Activated CD4-positive, CD25-positive, alpha-beta regulatory T cell (primary cell): ENCODE measurements at regions not wholly inside any gene's neighbourhood (a gene's known extent, or its start where the extent isn't known, plus 50 kb on each side); places are given as distances from the start of the nearest gene placed in this dataset.
"Not testable (repeated sequence)": the region's sequence is repeated elsewhere in the genome, so short reads cannot be mapped to it uniquely, and the experiment has no call there.

Experiments used
- DNase-seq, 4 experiments: peaks; one replicate each; lab custom pipeline; 2025; lab: John Stamatoyannopoulos, UW

DNA sequence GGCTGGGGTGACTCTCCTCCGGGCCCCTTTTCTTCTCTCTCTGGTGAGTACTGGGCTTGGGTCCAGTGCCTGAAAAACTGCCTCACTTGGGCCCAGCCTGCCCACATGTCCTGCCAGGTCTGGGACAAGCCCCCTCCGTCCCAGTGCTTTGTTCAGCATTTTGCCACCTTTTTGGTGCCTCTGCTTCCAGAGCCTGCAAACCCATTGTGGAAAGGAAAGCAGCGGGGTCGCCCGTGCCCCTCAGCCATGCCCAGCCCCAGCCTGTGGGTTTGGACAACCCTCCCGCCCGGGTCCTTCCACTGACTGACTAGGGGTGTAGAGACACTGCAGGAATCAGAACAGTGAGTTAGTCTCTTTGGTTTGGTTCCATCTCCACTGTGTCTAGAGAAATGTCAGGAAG is 140.7 kb upstream of the ALKAL2 start:
- no peak for DNase-seq

DNA sequence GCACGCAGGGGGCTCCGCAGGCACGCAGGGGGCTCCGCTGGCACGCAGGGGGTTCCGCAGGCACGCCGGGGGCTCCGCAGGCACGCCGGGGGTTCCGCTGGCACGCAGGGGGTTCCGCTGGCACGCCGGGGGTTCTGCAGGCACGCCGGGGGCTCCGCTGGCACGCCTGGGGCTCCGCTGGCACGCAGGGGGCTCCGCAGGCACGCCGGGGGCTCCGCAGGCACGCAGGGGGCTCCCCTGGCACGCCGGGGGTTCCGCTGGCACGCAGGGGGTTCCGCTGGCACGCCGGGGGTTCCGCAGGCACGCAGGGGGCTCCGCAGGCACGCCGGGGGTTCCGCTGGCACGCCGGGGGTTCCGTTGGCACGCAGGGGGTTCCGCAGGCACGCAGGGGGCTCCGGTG is 138.8 kb upstream of the ALKAL2 start:
- DNase-seq = not testable (repeated sequence)

DNA sequence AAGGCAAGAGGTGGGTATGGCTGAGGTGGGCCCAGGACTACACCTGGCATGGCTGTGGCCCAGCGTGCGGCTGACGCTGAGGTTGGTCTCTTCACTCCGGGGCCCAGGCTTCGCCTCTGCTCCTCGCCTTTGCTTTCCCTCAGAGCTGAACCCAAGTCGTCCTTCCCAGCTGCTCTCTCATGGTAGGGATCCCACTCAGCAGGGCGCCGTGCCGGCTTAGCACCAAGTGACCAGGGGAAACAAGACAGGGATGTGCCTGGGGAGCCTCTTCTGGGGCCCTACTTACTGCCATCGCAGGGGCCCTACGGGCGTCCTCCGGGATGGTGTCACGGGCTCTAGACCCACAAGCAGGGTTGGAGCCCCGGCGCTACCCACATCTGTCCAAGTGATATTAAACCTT is 138.1 kb upstream of the ALKAL2 start:
- no peak for DNase-seq

DNA sequence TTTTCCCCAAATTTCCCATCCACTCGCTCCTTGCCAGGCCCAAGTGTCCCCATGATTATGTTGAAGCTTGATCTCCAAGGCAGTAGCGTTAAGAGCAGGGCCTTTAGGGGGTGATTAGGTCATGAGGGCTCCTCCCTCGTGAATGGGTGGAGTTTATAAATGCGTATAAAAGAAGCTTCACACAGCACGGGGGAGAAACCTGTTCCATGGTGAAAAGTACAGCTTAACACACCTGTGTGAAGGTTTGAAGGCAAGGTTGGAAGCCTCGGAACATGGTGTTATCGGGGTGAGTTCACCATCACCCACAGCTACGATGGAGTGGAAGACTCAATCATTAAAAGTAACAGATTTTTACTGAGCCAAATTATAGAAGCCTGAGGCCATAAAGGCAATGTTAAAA is 137.4 kb upstream of the ALKAL2 start:
- DNase-seq = no peak

DNA sequence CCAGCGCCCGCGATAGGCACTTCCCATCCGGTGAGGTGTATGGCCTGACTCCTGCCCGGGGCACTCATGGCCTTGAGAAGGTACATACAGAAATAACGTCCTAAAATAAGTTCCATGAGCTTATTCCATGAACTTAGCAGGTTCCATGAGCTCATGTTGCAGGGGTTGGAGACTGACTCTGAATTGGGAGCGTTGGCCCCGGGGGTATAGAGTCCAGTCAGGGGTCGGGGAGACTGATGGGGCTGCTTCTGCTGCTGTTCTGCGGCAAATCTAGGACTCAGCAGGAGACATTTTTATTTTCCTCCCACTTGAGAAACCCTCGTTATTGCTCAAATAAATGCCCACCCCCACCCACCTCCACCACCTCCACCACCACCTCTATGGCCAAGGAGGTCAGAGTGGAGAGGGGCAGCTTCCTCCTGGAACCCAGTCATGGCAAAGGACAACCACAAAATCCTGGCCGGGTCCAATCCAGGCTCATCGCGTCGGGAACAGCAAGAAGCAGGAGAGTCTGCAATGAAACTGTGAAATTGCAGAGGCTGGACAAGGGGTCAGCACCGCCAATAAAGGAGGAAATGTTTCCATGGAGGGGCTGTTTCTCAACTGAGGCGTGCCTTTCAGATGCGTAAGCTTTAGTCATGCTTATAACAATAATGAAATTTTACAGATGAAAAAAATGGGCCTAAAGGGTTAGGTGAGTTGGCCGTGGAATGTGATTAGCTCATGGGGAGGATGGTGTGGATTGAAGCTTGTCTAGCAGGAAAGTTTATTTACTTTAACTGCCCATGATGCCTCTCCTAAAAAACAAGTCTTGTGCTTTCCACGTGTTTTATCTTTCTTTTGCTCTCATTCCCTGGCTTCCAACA is 136.6 kb upstream of the ALKAL2 start:
- no peak for DNase-seq

DNA sequence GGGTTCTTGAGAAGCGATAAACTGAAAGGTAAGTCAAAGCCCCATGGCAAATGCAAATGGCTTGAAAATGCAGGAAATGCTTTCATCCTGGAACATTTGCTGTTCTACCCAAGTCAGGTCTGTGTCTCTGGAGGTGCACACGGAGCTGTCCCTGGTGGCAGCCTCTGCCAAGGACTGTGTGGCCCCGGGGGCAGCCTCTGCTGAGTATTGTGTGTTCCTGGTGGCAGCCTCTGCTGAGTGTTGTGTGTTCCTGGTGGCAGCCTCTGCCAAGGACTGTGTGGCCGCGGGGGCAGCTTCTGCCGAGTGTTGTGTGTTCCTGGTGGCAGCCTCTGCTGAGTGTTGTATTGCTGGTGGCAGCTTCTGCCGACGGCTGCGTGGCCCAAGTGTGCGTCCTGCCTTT is 135.6 kb upstream of the ALKAL2 start:
- no peak for DNase-seq

DNA sequence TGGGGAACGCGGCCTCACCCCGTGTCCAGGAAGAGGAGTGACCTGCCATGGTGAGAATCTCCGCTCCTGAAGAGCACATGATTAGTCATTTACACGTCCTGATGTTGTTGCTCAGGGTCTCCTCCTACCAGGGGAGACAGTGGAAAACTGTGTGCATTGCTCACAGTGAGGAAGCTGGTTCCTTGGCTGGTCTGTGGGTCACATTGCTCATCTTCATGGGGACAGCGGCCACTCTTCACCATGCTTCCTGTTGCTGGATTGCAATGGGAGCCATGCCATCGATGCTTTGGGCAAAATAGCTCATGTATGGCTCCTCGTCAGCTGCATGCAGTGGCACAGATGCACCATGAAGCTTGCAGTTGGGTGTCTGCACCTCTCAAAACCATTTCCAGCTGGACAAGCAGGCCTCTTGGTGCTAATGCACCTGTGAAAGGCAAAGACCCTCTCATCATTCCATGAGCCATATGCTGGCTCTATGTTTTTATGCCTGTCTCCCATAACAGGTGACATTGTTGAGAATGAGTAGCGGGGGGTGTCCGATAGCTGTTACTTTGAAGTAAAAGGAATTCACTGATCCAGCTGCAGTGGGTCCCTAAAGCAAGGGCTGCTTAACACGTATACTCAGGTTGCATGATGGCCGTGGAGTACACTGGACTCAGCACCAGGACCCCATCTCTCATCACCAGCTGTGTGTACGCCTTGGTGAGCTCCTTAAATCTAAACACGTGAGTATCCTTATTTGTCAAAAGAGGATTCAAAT is 135.0 kb upstream of the ALKAL2 start:
- no peak for DNase-seq

DNA sequence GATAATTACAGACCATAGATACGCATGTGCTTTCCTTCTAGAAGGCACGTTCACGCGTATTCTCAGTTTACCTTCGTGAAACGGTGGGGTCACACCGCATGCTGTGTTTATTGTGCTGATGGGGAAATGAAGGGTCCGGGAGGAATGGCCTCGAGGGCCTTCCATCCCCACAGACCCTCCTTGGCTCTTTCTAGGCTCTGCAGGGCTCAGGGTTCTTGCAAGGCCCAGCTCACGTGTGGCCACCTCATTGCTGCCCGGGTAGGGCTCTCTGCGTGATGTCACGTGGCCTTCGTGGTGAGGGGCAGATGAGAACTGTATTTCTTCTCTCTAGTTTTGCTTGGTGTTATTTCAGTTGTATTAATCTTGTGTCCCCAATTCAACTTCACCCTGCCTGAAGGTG is 133.5 kb upstream of the ALKAL2 start:
- DNase-seq = no peak

DNA sequence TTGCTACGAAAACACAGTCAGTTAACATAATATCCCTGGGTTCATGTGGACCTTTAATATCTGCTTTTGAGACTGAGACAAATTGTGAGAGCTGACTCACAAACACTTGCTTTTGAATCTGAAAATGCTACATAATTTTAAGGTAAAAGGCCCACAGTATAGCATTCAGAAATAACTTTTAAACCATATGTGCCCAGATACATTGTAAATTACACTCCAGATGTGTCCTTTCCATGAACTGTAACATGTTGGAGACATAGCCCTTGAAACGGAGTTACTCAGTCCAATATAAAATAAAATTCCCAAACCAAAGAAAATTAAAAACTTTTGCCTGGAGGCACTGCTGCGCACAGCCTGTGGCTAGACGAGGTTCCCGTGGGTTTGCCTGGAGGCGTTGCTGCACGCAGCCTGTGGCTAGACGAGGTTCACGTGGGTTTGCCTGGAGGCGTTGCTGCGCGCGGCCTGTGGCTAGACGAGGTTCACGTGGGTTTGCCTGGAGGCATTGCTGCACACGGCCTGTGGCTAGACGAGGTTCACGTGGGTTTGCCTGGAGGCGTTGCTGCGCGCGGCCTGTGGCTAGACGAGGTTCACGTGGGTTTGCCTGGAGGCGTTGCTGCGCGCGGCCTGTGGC is 131.9 kb upstream of the ALKAL2 start:
- no peak for DNase-seq

DNA sequence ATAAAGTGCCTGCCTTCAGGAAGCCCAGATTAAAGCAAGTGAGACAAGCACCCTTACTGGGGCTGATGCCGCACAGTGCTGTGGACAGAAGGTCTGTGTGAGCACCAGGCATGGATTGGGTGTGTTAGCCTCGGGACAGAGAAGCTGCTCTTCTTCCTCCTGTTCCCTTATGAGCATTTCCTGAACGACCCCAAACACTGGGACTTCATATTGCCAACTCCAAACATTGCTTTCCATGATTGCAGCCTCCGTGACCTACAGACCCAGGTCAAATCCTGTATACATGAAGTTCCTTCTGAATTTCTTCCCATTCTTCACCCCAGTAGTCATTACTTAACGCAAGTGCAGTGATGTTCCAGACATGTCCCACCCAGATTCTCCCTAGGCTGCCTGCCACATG is 129.8 kb upstream of the ALKAL2 start:
- DNase-seq = no peak

DNA sequence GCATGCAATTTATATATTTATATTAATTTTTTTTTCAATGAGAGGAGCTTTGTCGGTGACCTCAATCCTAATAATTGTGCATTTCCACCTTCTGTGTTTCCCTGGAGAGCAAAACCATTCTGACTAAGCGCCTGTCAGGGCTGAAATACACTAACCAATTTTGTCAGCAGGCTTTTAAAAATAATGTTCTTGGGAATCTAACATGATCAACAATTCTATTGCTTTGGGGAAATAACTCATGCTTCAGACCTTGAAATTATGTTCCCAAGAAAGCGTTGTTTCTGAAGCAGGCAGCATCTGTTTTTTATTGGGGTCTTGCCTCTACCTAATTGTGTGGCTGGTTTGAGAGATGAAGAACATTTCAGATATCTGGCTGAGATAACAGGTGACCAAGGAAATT is 129.1 kb upstream of the ALKAL2 start:
- DNase-seq = no peak

DNA sequence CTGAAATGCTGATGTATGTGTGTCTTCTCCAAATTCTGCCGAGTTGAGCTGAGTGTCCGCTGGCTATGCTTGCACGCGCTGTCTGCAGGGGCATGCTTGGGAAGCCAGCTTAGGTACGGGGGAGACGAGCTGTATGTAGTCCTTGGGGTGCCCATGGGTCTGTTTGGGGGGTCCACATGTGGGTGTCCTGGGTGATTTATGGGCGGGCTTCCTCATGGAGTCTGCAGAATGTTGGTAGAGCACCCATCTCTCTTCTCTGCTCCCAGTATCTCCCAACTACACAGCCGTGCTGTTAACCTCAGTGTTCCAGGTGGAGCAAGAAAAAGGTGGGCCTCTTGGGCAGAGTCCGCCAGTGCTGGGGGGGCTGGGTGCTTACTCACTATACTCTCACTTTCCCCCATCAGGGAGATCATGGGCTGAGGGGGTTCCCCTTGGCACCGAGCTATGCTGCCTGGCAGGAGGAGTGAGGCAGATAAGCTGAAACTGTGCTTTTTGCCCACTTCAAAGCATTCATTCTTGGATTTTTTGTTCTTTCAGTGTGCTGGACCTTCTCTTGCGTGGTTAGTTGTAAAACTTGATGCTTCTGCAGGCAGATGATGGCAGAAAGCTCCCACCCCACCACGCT is 128.2 kb upstream of the ALKAL2 start:
- no peak for DNase-seq

DNA sequence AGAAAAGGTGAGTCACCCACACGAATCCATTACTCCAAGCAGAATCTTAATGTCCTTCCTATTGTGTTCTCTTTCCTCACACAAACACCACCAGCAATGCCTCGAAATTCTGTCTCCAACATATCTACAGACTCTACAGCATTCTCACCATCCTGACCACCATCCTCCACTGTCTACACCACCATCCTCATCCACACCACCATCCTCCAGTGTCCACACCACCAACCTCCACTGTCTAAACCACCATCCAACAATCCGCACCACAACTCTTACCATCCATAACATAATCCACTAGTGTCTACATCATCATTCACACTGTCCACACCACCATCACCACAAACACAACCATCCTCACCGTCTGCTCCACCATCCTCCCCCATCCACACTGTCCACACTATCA is 121.6 kb upstream of the ALKAL2 start:
- DNase-seq = no peak

DNA sequence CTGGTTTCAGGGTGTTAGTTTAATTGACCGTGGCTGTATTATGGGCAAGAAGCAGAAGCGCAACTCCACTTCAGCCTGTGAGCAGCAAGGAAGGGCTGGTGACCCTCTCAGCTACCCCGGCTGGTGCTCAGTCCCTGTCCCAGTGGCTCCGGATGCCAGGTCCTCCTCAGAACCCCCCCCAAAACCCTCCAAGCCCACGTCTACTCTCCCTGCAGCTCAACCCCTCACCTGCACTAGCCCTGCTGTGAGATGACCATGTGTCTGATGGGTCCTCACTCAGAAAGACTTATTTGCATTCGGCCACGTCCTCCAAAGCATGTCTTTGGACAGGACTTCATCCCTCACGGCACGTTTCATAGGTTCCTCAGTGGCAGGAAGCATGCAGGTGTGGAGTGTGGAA is 119.7 kb upstream of the ALKAL2 start:
- no peak for DNase-seq

DNA sequence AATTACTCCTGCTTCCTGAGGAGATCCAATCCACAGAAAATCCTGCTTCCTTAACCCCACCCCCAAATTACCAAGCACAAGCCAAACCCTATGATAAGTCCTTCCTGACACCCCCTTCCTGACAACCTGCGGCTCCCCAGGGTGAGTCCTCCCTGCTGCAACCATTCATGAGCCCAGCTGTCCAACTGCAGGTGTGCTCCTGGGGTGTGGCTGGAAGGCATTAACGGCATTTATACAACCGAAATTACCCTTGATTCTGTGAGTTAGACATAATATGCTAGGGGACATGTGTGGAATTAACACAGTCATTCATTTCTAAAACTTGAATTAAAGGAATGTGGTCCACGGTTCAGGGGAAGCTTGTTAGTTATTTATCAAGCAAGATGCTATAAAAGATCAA is 119.0 kb upstream of the ALKAL2 start:
- no peak for DNase-seq

DNA sequence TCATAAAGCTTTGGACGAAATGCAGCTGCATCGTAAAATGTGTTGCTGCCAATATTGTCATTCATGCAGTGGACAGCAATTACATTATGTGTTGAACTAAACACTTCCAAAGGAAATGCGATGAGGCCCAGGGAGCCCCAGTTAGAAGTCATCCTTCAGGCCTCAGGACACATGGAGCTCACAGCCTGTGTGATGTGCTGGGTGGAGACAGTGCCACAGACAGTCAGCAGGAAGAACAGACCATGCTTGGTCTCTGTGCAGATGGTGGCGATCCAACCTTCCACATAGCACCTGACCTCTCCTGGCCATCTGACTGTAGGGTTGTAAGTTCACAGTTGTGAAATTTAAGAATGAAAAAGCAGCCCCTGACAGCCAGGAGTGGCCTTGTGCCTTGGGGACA is 118.3 kb upstream of the ALKAL2 start:
- no peak for DNase-seq

DNA sequence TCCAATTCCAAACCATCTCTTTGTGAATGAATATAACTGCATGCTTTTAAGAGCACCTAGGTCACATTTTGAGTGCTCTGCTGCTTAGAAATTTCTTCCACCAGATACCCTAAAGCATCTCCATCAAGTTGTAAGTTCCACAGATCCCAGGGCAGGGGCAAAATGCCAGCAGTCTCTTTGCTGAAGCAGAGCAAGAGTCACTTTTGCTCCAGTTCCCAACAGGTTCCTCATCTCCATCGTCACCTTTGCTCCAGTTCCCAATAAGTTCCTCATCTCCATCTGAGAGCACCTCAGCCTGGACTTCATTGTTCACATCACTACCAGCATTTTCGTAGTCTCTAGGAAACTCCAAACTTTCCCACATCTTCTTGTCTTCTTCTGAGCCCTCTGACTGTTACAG is 116.7 kb upstream of the ALKAL2 start:
- no peak for DNase-seq

DNA sequence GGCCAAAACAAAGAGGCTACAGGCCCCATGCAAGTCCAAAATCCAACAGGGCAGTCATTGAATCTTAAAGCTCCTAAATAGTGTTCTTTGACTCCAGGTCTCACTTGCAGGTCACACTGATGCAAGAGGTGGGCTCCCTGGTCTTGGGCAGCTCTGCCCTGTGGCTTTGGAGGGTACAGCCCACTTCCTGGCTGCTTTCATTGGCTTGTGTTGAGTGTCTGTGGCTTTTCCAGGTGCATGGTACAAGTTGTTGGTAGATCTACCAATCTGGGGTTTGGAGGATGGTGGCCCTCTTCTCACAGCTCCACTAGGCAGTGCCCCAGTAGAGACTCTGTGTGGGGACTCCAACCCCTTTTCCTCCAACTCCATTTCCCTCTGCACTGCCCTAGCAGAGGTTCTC is 115.8 kb upstream of the ALKAL2 start:
- DNase-seq = no peak

DNA sequence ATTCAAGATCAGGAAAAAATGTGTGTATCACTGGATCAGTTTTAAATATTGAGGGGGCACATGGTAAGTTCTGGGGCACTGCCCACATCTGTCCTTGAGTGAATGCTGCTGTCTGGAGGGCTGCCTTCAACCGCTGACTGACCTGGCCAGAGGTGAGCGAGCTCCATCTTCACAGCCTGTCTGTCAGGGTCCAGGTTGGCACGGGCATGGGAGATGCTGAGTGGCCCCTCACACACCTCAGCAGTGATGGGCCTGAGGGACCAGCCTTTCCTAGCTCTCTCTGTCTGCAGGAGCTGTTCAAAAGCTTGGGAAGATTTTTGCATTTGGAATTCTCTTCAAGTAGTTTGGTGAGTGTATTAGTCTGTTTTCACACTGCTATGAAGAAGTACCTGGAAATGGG is 114.8 kb upstream of the ALKAL2 start:
- DNase-seq = no peak

DNA sequence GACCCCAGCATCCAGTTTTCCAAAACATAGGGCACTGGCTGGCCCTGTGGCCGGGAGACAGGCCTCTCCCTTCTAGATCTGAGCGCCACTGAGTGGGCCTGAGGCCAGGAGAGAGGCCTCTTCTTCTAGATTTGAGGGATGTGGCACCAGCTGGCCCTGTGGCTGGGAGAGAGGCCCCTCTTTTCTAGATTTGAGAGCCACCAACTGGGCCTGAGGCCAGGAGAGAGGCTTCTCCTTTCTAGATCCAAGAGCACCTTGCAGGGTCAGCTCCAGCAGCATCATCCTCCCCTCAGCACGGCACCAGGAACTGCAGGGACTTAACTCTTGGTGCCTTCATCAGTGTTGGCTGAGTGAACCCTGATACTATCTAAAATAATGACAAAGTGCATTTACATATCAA is 114.3 kb upstream of the ALKAL2 start:
- DNase-seq = no peak

DNA sequence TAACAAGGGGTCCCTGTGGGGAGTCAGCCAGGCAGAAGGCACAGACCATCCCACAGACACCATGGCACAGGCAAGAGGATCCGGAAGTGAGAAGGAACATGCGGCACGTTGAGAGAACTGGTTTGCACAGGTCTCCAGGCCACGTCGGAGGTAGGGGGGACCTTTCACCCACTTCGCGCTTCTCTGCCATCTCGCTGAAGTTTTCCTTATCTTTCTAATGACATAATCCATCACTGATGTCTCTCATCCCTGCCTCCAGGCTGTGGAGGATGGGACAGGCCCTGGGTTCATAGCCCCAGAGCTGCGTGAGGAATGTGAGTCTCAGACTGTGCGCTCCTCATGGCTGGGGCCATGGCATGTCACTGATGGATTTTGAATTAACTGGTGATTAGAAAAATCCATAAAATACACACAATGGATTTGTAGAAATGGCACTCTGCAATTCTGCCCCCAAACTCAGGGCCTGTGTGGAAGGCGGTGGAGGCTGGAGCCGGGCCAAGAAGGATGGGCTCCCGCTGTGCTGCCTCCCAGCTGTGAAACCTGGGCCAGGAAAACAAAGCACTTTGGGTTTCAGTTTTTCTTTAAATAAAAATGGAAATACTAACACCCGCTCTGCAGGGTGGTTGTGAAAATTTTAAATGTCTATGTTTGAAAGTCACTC is 113.3 kb upstream of the ALKAL2 start:
- DNase-seq = no peak

DNA sequence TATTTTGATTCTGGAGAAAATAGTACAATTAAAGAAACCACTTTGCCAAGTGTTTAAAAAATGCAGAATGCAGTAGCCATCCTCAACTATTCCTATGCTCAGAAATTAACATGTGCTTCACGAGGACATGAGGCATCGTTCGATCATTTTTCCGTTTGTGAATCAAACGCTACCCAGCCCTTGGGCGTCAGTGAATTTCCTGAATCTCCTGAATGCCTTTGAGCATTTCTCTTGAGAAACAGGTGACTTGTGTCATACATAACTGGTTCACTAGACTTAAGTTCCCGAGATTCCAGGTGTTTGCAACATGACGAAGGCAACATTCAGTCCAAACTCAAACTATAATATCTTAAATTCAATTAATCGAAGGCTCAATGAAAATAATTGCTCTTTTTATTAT is 110.0 kb upstream of the ALKAL2 start:
- no peak for DNase-seq
